Keratinocyte (primary cell): ENCODE measurements at regions not wholly inside any gene's neighbourhood (a gene's known extent, or its start where the extent isn't known, plus 50 kb on each side); places are given as distances from the start of the nearest gene placed in this dataset.

Experiments
- DNase-seq: peaks from one replicate; pipeline ENCODE4 v3.0.0-alpha.2; 2011; ENCODE audit warnings: low read depth, missing footprints, low spot score
- FAIRE-seq: peaks from 2 replicates; lab custom pipeline; 2011; peaks lifted over from hg19 to GRCh38; lab: Jason Lieb, UNC
- H2AFZ ChIP-seq: 2 replicates; pipeline ENCODE4 v1.6.0; 2012; ENCODE audit warnings: low read length, control low read depth, inconsistent platforms; ENCODE audit not compliant: control insufficient read depth
- H3K27ac ChIP-seq: 2 replicates; pipeline ENCODE4 v1.5.1; 2011; ENCODE audit warnings: low read length; ENCODE audit not compliant: control insufficient read depth, insufficient read depth
- H3K27me3 ChIP-seq: 3 replicates; pipeline ENCODE4 v1.6.0; 2011; ENCODE audit warnings: low read length; ENCODE audit not compliant: control insufficient read depth, insufficient read depth; ENCODE audit errors: extremely low read depth
- H3K36me3 ChIP-seq, 2 experiments: 2 replicates in 1 of 2; 3 replicates in 1 of 2; pipeline ENCODE4 v1.5.1; 2011; ENCODE audit warnings: low read length in 2 of 2, mild to moderate bottlenecking in 1 of 2; ENCODE audit not compliant: control insufficient read depth in 2 of 2, insufficient read depth in 2 of 2; ENCODE audit errors: extremely low read depth in 1 of 2
- H3K4me1 ChIP-seq: 3 replicates; pipeline ENCODE4 v1.5.1; 2011; ENCODE audit warnings: low read length; ENCODE audit not compliant: control insufficient read depth, insufficient read depth; ENCODE audit errors: extremely low read depth
- H3K4me2 ChIP-seq: 3 replicates; pipeline ENCODE4 v1.6.0; 2011; ENCODE audit warnings: low read depth, low read length; ENCODE audit not compliant: control insufficient read depth, insufficient read depth; ENCODE audit errors: extremely low read depth
- H3K4me3 ChIP-seq, 3 experiments: fragments of 200-600 bp in 1 of 3; sonication (generic) in 1 of 3; 2 replicates in 2 of 3; 3 replicates in 1 of 3; pipeline ENCODE4 v1.5.1; 2011 to 2016; ENCODE audit warnings: low read length in 3 of 3, mild to moderate bottlenecking in 3 of 3, control low read depth in 2 of 3, inconsistent platforms in 1 of 3, low read depth in 1 of 3, mixed read lengths in 1 of 3, mixed run types in 1 of 3, moderate library complexity in 1 of 3; ENCODE audit not compliant: control insufficient read depth in 2 of 3, insufficient read depth in 2 of 3; ENCODE audit errors: extremely low read depth in 1 of 3
- H3K79me2 ChIP-seq: 2 replicates; pipeline ENCODE4 v1.6.0; 2012; ENCODE audit warnings: low read length; ENCODE audit not compliant: control insufficient read depth, insufficient read depth
- H3K9ac ChIP-seq: 3 replicates; pipeline ENCODE4 v1.6.0; 2011; ENCODE audit warnings: low read length; ENCODE audit not compliant: control insufficient read depth, insufficient read depth; ENCODE audit errors: extremely low read depth
- H3K9me1 ChIP-seq: 3 replicates; pipeline ENCODE4 v1.6.0; 2011; ENCODE audit warnings: low read length; ENCODE audit not compliant: control insufficient read depth, insufficient read depth; ENCODE audit errors: extremely low read depth
- H3K9me3 ChIP-seq: 2 replicates; pipeline ENCODE4 v1.5.1; 2012; ENCODE audit warnings: low read depth, low read length; ENCODE audit not compliant: control insufficient read depth
- H4K20me1 ChIP-seq: 3 replicates; pipeline ENCODE4 v1.6.0; 2011; ENCODE audit warnings: low read length; ENCODE audit not compliant: control insufficient read depth, insufficient read depth; ENCODE audit errors: extremely low read depth
- EZH2 ChIP-seq: IDR thresholded peaks from one replicate; pipeline ENCODE4 v1.6.1; 2012; ENCODE audit warnings: inconsistent platforms, mild to moderate bottlenecking, low read length, moderate library complexity
- dilution Hi-C: fragments of 300-500 bp; cut with MboI; formaldehyde crosslinking; loops from one replicate; pipeline ENCODE4 v1.7.0; 2020; ENCODE audit warnings: low sequenced_read_pairs; ENCODE audit not compliant: extremely low pct_ligation_motif_present
- TF ChIP-seq, protein P1 (sequence below), 3 experiments: IDR thresholded peaks in 1 of 3; conservative IDR thresholded peaks in 1 of 3; optimal IDR thresholded peaks in 1 of 3; 2 replicates in 2 of 3; 3 replicates in 1 of 3; pipeline versions ENCODE3 to v1.5.1; 2011; ENCODE audit warnings: low read length in 3 of 3, mild to moderate bottlenecking in 3 of 3, moderate library complexity in 2 of 3, control low read depth in 1 of 3, inconsistent platforms in 1 of 3; ENCODE audit not compliant: insufficient read depth in 2 of 3; ENCODE audit errors: extremely low read depth in 1 of 3

DNA sequence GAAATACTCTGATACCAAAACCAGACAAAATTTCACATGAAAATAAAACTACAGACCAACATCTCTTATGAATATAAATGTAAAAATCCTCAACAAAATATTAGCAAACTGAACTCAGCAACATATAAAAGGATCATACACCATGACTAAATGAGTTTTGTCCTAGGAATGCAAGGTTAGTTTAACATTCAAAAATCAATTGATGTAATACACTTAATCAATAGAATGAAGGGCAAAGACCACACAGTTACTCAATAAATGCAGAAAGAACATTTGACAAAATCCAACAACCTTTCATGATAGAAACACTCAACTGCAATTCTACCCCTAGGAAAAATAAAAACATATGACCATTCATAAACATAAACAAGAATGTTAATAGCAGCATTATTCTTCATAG is 50.2 kb upstream of the DCTD start:
- TF ChIP-seq EZH2, result no peak
- TF ChIP-seq, protein P1, sequence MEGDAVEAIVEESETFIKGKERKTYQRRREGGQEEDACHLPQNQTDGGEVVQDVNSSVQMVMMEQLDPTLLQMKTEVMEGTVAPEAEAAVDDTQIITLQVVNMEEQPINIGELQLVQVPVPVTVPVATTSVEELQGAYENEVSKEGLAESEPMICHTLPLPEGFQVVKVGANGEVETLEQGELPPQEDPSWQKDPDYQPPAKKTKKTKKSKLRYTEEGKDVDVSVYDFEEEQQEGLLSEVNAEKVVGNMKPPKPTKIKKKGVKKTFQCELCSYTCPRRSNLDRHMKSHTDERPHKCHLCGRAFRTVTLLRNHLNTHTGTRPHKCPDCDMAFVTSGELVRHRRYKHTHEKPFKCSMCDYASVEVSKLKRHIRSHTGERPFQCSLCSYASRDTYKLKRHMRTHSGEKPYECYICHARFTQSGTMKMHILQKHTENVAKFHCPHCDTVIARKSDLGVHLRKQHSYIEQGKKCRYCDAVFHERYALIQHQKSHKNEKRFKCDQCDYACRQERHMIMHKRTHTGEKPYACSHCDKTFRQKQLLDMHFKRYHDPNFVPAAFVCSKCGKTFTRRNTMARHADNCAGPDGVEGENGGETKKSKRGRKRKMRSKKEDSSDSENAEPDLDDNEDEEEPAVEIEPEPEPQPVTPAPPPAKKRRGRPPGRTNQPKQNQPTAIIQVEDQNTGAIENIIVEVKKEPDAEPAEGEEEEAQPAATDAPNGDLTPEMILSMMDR (optimal IDR thresholded peaks at IDR 0.05 in 1 of 3, IDR thresholded peaks at IDR 0.05 in 1 of 3, conservative IDR thresholded peaks at IDR 0.05 in 1 of 3; ENCODE audit: extremely low read depth in 1 of 3, insufficient read depth in 2 of 3, low read length in 3 of 3), result no peak
- dilution Hi-C loops, result no loop called here

More for the DNA sequence above, 50.2 kb upstream of the DCTD start:
- no peak overlapping the region for H3K27ac ChIP-seq
- H2AFZ ChIP-seq, result no peak overlapping the region
- peaks cover 5% of the 10 kb centered on the region for H3K4me1 ChIP-seq
- H4K20me1 ChIP-seq, result no peaks in the 10 kb centered on the region
- no peaks in the 10 kb centered on the region for H3K9me1 ChIP-seq
- H3K79me2 ChIP-seq, result no peaks in the 10 kb centered on the region
- no peaks in the 10 kb centered on the region for H3K36me3 ChIP-seq
- no peak for FAIRE-seq
- H3K27me3 ChIP-seq, result no peaks in the 10 kb centered on the region
- no peak overlapping the region for H3K9ac ChIP-seq
- DNase-seq, result no peak
- H3K9me3 ChIP-seq, result no peaks in the 10 kb centered on the region
- no peak overlapping the region for H3K4me2 ChIP-seq
- H3K4me3 ChIP-seq, result no peak overlapping the region
